ENCODE measurements at regions not wholly inside any gene's neighbourhood (a gene's known extent, or its start where the extent isn't known, plus 50 kb on each side); places are given as distances from the start of the nearest gene placed in this dataset.
A peak's percentile ranks its signal among the peaks of the same experiment; 100 is the strongest.

DNA sequence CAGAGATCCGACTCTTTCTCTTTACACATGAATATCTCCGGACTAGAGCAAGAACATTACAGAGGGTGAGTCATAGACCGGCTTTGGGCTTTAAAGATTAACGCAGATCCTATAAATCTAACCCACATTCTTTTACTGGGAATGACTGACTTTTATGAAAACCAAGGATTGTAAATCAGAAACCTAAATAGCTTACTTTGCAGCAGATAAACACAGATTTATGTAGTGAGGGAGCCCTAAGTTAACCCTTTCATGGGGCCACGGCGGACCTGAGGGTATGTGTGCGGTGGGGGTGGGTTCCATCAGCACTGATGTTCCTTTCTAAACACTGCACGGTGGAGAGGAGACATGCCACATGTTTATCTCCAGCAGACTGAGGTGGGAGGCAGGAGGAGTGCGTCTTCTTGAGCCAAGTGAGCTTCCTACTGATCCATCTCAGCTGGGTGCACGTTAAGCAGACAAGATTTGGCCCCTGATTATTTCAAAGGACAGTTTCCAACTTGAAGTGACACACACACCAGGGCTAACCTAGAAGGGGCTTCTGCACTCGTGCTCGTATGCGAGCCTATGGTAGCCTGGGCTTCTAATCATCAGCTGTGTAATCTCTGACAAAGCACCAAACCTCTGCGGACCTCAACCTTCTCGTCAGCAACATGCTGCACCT lies 127.6 kb downstream of the WDR11 start:
- no peak for DNase-seq (ENCODE audit: low read depth, low spot score)
- H3K27me3 ChIP-seq (ENCODE audit: insufficient read depth, insufficient read length), result peaks cover 47% of the 10 kb centered on the region
- no peaks in the 10 kb centered on the region for H3K36me3 ChIP-seq (ENCODE audit: insufficient read depth, insufficient read length, low read length)
- no peak overlapping the region for H3K9ac ChIP-seq (ENCODE audit: insufficient read length, low read depth)
- H3K9me3 ChIP-seq (ENCODE audit: insufficient read depth, low read length), result peaks cover 13% of the 10 kb centered on the region
- TF ChIP-seq ZNF274 (IDR thresholded peaks at IDR 0.05; ENCODE audit: low read depth, low read length) (no peak), SUZ12 (IDR thresholded peaks at IDR 0.05; ENCODE audit: extremely low read depth, insufficient read depth, insufficient read length) (no peak), YY1 (IDR thresholded peaks at IDR 0.05; ENCODE audit: insufficient read depth, insufficient read length) (no peak)
- H3K4me1 ChIP-seq (ENCODE audit: insufficient read depth, insufficient read length), result peaks cover 4% of the 10 kb centered on the region
- peak overlapping the region; percentile 46 for H3K4me3 ChIP-seq (ENCODE audit: insufficient read length, low read depth)

DNA sequence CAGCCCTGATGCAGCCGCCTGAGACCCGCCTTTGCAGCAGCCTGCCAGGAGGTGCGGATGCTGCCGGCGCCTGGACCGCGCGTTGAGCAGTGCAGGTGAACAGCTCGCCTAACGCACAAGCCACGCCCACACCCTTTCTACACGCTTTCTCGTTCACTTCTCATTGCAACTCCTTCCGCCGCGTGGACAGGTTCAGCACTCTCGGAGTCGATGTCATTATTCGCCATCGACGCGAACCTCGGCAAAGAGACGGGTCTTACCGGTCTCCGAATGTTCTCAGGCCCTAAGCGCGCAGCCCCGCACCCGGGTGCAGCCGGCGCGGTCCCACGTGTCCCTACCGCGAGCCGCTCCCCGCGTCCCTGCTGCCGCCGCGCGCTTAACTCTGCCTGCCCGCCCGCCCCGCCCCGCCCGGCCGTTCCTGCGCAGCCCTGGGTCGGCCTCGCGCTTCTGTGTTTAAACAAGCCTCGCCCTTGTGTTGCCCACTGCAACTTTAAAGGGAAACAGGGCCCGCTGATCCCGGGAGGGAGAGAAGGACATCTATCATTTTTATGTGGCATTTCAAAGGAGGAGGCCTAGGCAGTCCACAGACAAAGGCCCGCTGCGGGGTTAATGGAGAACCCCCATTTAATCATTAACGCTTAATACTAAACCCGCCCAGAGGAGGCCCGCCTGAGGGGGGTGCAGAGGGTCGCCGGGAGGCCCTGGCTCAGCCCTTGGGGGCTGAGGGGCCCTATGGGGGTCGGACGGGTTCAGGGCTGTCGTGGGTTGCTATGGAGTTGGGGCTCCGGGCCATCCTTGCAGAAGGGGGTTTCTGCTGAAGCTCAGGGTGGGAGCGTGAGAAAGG lies 128.5 kb downstream of the WDR11 start:
- peak; percentile 90 for TF ChIP-seq SUZ12 (IDR thresholded peaks at IDR 0.05; ENCODE audit: extremely low read depth, insufficient read depth, insufficient read length)
- no peak for TF ChIP-seq YY1 (IDR thresholded peaks at IDR 0.05; ENCODE audit: insufficient read depth, insufficient read length)
- Histone ChIP-seq H3K9ac (ENCODE audit: insufficient read length, low read depth) (peak overlapping the region; percentile 82), H3K9me3 (ENCODE audit: insufficient read depth, low read length) (peaks cover 9% of the 10 kb centered on the region), H3K4me1 (ENCODE audit: insufficient read depth, insufficient read length) (peaks cover 4% of the 10 kb centered on the region), H3K36me3 (ENCODE audit: insufficient read depth, insufficient read length, low read length) (no peaks in the 10 kb centered on the region), H3K27me3 (ENCODE audit: insufficient read depth, insufficient read length) (peaks cover 50% of the 10 kb centered on the region), H3K4me3 (ENCODE audit: insufficient read length, low read depth) (peak overlapping the region; percentile 46)
- DNase-seq (ENCODE audit: low read depth, low spot score), result peak; percentile 18

- no peaks in the 10 kb centered on the region for H3K36me3 ChIP-seq (ENCODE audit: insufficient read depth, insufficient read length, low read length)
- H3K9ac ChIP-seq (ENCODE audit: insufficient read length, low read depth), result peak overlapping the region; percentile 61
- peaks cover 53% of the 10 kb centered on the region for H3K27me3 ChIP-seq (ENCODE audit: insufficient read depth, insufficient read length)
- peaks cover 4% of the 10 kb centered on the region for H3K4me1 ChIP-seq (ENCODE audit: insufficient read depth, insufficient read length)
- peaks cover 8% of the 10 kb centered on the region for H3K9me3 ChIP-seq (ENCODE audit: insufficient read depth, low read length)
- peak overlapping the region; percentile 8 for H3K4me3 ChIP-seq (ENCODE audit: insufficient read length, low read depth)
- TF ChIP-seq YY1 (IDR thresholded peaks at IDR 0.05; ENCODE audit: insufficient read depth, insufficient read length) (no peak), ZNF274 (IDR thresholded peaks at IDR 0.05; ENCODE audit: low read depth, low read length) (no peak), SUZ12 (IDR thresholded peaks at IDR 0.05; ENCODE audit: extremely low read depth, insufficient read depth, insufficient read length) (no peak)
- DNase-seq (ENCODE audit: low read depth, low spot score), result no peak
Observed at GRCh38 chr10:120980279-120981255, 129.4 kb downstream of the WDR11 start.

DNA sequence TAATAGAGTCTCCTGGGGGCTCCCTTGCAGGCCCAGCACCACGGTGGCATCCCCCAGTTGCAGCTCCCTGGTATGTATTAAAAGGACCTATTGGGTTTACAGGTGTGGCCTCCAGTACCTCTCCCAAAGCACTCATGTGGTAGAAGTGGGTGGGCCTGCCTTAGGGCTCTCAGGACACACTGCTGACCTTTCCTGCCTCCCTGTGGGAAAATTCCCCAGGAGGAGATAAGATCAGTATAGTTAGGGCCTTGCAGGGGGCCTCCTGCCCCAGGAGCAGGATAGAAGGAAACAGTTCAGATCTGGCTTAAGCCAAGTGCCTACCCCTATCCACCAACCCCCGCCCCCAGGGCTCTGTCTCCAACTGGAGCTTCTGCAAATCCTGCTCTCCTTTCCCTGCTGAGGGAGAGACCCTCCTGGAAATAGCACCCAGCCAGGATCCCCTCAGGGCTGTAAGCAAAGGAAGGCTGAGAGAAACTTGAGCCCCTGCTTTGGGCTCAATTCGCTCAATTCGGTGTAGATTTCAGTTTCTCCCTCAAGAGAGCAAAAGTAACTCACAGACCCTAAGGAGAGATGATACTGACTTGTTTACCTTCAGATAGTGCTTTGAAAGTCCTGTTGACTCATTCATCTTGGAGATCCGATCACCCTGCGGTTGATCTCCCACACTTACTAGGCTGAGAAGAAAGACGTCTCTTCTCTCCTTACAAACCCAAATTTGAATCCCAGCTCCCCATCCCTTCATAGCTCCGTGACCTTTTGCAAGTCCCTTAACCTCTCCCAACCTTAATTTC lies 130.6 kb downstream of the WDR11 start:
- TF ChIP-seq SUZ12 (IDR thresholded peaks at IDR 0.05; ENCODE audit: extremely low read depth, insufficient read depth, insufficient read length), result no peak
- TF ChIP-seq YY1 (IDR thresholded peaks at IDR 0.05; ENCODE audit: insufficient read depth, insufficient read length), result no peak
- TF ChIP-seq ZNF274 (IDR thresholded peaks at IDR 0.05; ENCODE audit: low read depth, low read length), result no peak
- Histone ChIP-seq H3K27me3 (ENCODE audit: insufficient read depth, insufficient read length) (peaks cover 42% of the 10 kb centered on the region), H3K36me3 (ENCODE audit: insufficient read depth, insufficient read length, low read length) (no peaks in the 10 kb centered on the region), H3K9ac (ENCODE audit: insufficient read length, low read depth) (no peak overlapping the region), H3K4me1 (ENCODE audit: insufficient read depth, insufficient read length) (peaks cover 4% of the 10 kb centered on the region), H3K9me3 (ENCODE audit: insufficient read depth, low read length) (peaks cover 11% of the 10 kb centered on the region), H3K4me3 (ENCODE audit: insufficient read length, low read depth) (no peak overlapping the region)
- peak; percentile 30 for DNase-seq (ENCODE audit: low read depth, low spot score)

DNA sequence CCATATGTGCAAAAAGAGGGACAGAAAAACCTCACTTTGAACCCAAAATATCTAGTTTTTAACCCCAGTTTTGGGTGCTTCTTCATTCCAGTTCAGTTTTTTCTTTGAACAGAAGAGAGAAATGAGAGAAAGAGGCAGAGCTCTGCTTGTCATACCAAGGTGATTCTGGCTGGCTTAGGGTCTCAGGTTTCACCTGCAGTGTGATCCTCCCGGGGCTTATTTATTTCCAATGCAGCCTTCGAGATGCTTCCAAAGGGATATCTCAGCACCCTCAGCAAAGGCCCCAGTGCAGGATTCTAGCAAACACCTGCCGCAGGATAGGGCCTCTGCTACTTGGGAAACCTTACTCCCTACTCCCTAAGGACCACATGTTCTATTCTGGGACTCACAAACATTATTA lies 131.3 kb downstream of the WDR11 start:
- TF ChIP-seq ZNF274 (IDR thresholded peaks at IDR 0.05; ENCODE audit: low read depth, low read length) (no peak), YY1 (IDR thresholded peaks at IDR 0.05; ENCODE audit: insufficient read depth, insufficient read length) (no peak), SUZ12 (IDR thresholded peaks at IDR 0.05; ENCODE audit: extremely low read depth, insufficient read depth, insufficient read length) (no peak)
- no peak for DNase-seq (ENCODE audit: low read depth, low spot score)
- Histone ChIP-seq H3K36me3 (ENCODE audit: insufficient read depth, insufficient read length, low read length) (no peaks in the 10 kb centered on the region), H3K9ac (ENCODE audit: insufficient read length, low read depth) (no peak overlapping the region), H3K9me3 (ENCODE audit: insufficient read depth, low read length) (peaks cover 11% of the 10 kb centered on the region), H3K27me3 (ENCODE audit: insufficient read depth, insufficient read length) (peaks cover 38% of the 10 kb centered on the region), H3K4me3 (ENCODE audit: insufficient read length, low read depth) (no peak overlapping the region), H3K4me1 (ENCODE audit: insufficient read depth, insufficient read length) (peaks cover 4% of the 10 kb centered on the region)

GRCh38 chr10:120983721-120984120 lies 132.6 kb downstream of the WDR11 start:
- Histone ChIP-seq H3K9ac (ENCODE audit: insufficient read length, low read depth) (no peak overlapping the region), H3K9me3 (ENCODE audit: insufficient read depth, low read length) (peaks cover 20% of the 10 kb centered on the region), H3K36me3 (ENCODE audit: insufficient read depth, insufficient read length, low read length) (no peaks in the 10 kb centered on the region), H3K4me1 (ENCODE audit: insufficient read depth, insufficient read length) (peaks cover 4% of the 10 kb centered on the region), H3K27me3 (ENCODE audit: insufficient read depth, insufficient read length) (peaks cover 25% of the 10 kb centered on the region), H3K4me3 (ENCODE audit: insufficient read length, low read depth) (no peak overlapping the region)
- no peak for DNase-seq (ENCODE audit: low read depth, low spot score)
- TF ChIP-seq YY1 (IDR thresholded peaks at IDR 0.05; ENCODE audit: insufficient read depth, insufficient read length) (no peak), ZNF274 (IDR thresholded peaks at IDR 0.05; ENCODE audit: low read depth, low read length) (no peak)
